Panc1 (cell line): ENCODE measurements at regions not wholly inside any gene's neighbourhood (a gene's known extent, or its start where the extent isn't known, plus 50 kb on each side); places are given as distances from the start of the nearest gene placed in this dataset.

Source experiments
- ATAC-seq: fragments of 200-7000 bp; cut with Tn5 transposase; 2 replicates; pipeline ENCODE4 v1.9.1; 2020; ENCODE audit warnings: mild to moderate bottlenecking, moderate library complexity
- BruUV-seq: library from RNA; stranded (reverse); fragments of 400-500 nt; replicated peaks from 2 replicates; lab custom pipeline; 2021; lab: Mats Ljungman, UMichigan
- CTCF ChIA-PET: fragments of 300-600 bp; sonication (Branson Sonifier 250); formaldehyde crosslinking; loops from one replicate; lab custom pipeline; 2022; ENCODE audit warnings: antibody characterized with exemption; lab: Charles Lee
- POLR2A ChIA-PET: fragments of 300-600 bp; sonication (Branson Sonifier 250); formaldehyde crosslinking; loops from one replicate; lab custom pipeline; 2022; ENCODE audit warnings: antibody characterized with exemption; lab: Charles Lee
- DNase-seq: peaks from one replicate; pipeline ENCODE4 v3.0.0-alpha.2; 2010; ENCODE audit warnings: low read depth, low spot score
- H3K27ac ChIP-seq: 2 replicates; pipeline ENCODE4 v1.5.1; 2011; ENCODE audit warnings: mild to moderate bottlenecking, low read length, inconsistent platforms
- H3K27me3 ChIP-seq: fragments of 200-500 bp; sonication (Bioruptor generic); 2 replicates; pipeline ENCODE4 v1.6.0; 2014; ENCODE audit warnings: low read length, inconsistent platforms; ENCODE audit not compliant: control insufficient read depth, insufficient read depth
- H3K36me3 ChIP-seq: fragments of 200-500 bp; sonication (Bioruptor generic); 2 replicates; pipeline ENCODE4 v1.5.1; 2014; ENCODE audit warnings: inconsistent platforms, mild to moderate bottlenecking, low read length, moderate library complexity; ENCODE audit not compliant: control insufficient read depth, insufficient read depth
- H3K4me1 ChIP-seq: 2 replicates; pipeline ENCODE4 v1.5.1; 2011; ENCODE audit warnings: inconsistent platforms, mild to moderate bottlenecking, low read length, moderate library complexity; ENCODE audit not compliant: control insufficient read depth, insufficient read depth
- H3K4me3 ChIP-seq, 2 experiments: 2 replicates each; pipeline ENCODE4 v1.5.1; 2011 to 2012; ENCODE audit warnings: low read depth in 2 of 2, low read length in 2 of 2, mild to moderate bottlenecking in 2 of 2, inconsistent platforms in 1 of 2, moderate library complexity in 1 of 2
- H3K9me3 ChIP-seq: fragments of 200-500 bp; sonication (Bioruptor generic); 2 replicates; pipeline ENCODE4 v1.5.1; 2014; ENCODE audit warnings: low read depth, mild to moderate bottlenecking, inconsistent platforms, low read length, moderate library complexity; ENCODE audit not compliant: control insufficient read depth, insufficient read depth
- CTCF ChIP-seq: fragments of 450-650 bp; IDR thresholded peaks from 2 replicates; pipeline ENCODE4 v1.5.1; 2017; ENCODE audit warnings: mild to moderate bottlenecking
- POLR2AphosphoS5 ChIP-seq: IDR thresholded peaks from 2 replicates; pipeline ENCODE4 v1.6.1; 2012; ENCODE audit warnings: mild to moderate bottlenecking, low read depth, low read length, moderate library complexity
- SIN3A ChIP-seq: IDR thresholded peaks from 2 replicates; pipeline ENCODE4 v1.6.1; 2012; ENCODE audit warnings: low read depth, mild to moderate bottlenecking, low read length, moderate library complexity, borderline replicate concordance; ENCODE audit not compliant: insufficient read depth
- TCF7L2 ChIP-seq: IDR thresholded peaks from 2 replicates; pipeline ENCODE4 v1.6.1; 2011; ENCODE audit warnings: mild to moderate bottlenecking, low read depth, low read length, inconsistent platforms
- in situ Hi-C: cut with HindIII; loops from 2 replicates; pipeline ENCODE4 v1.10.0; 2016; ENCODE audit warnings: low sequenced_read_pairs, low pct_unique_long_range_greater_than_20kb
- intact Hi-C: fragments of 100-400 bp; cut with micrococcal nuclease; formaldehyde crosslinking; loops from one replicate; pipeline ENCODE4 v1.10.0; 2022; ENCODE audit not compliant: unreplicated experiment
- TF ChIP-seq, protein P1 (sequence below), 2 experiments: IDR thresholded peaks; 2 replicates each; pipeline ENCODE4 v1.6.1; 2011 to 2012; ENCODE audit warnings: low read depth in 2 of 2, control low read depth in 1 of 2, low read length in 1 of 2, mild to moderate bottlenecking in 1 of 2, moderate library complexity in 1 of 2; ENCODE audit not compliant: insufficient read depth in 1 of 2

DNA sequence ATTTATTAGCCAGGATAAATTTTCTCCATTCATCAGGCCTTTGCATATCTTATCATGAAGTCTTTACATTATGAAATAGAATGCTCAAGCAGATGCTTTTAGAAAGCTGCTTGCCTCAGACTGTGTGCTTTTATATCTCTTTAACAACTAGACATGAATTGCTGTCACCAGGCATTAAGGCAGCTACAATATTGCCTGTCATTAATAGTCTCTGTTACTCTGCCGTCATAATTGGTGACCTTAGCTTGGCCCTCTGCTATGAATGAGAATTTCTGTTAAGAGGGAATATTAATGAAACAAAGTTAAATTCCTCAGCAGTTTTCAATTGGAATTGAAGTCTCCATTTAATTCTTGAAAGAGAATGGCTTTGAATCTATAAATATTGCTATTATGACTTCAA is 266.8 kb upstream of the MIS18BP1 start:
- H3K36me3 ChIP-seq: no peaks in the 10 kb centered on the region
- ATAC-seq (no peak), DNase-seq (no peak)
- no peak overlapping the region for H3K4me3 ChIP-seq
- ChIA-PET CTCF (no interaction called here), POLR2A (no interaction called here)
- BruUV-seq: no TSS peak
- TF ChIP-seq, protein P1, sequence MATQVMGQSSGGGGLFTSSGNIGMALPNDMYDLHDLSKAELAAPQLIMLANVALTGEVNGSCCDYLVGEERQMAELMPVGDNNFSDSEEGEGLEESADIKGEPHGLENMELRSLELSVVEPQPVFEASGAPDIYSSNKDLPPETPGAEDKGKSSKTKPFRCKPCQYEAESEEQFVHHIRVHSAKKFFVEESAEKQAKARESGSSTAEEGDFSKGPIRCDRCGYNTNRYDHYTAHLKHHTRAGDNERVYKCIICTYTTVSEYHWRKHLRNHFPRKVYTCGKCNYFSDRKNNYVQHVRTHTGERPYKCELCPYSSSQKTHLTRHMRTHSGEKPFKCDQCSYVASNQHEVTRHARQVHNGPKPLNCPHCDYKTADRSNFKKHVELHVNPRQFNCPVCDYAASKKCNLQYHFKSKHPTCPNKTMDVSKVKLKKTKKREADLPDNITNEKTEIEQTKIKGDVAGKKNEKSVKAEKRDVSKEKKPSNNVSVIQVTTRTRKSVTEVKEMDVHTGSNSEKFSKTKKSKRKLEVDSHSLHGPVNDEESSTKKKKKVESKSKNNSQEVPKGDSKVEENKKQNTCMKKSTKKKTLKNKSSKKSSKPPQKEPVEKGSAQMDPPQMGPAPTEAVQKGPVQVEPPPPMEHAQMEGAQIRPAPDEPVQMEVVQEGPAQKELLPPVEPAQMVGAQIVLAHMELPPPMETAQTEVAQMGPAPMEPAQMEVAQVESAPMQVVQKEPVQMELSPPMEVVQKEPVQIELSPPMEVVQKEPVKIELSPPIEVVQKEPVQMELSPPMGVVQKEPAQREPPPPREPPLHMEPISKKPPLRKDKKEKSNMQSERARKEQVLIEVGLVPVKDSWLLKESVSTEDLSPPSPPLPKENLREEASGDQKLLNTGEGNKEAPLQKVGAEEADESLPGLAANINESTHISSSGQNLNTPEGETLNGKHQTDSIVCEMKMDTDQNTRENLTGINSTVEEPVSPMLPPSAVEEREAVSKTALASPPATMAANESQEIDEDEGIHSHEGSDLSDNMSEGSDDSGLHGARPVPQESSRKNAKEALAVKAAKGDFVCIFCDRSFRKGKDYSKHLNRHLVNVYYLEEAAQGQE (IDR thresholded peaks at IDR 0.05; ENCODE audit: insufficient read depth in 1 of 2, low read depth in 2 of 2, low read length in 1 of 2): no peak
- in situ Hi-C loops (no loop called here), intact Hi-C loops (no loop called here)
- H3K27me3 ChIP-seq: no peaks in the 10 kb centered on the region
- no peak overlapping the region for H3K27ac ChIP-seq
- H3K4me1 ChIP-seq: no peaks in the 10 kb centered on the region
- no peaks in the 10 kb centered on the region for H3K9me3 ChIP-seq

GRCh38 chr14:45492876-45493275 is 239.9 kb upstream of the MIS18BP1 start:
- no peak for ATAC-seq

DNA sequence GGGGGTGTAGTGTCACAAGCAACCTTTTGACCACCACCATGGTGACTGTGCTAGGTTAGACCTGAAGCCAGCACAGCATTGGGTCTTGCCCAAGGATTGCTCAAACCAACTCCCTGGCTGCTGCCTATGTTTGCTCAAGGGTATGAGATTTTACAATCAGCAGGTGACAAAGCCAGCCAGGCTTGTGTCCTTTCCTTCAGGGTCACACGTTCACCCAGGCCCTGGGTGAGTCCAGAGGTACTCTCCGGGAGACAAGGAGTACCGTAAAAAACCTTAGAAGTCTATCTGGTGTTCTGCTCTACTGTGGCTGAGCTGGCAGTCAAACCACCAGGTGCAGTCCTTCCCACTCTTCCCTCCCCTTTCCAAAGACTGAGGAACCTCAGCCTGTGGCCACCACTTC is 238.9 kb upstream of the MIS18BP1 start:
- H3K36me3 ChIP-seq: no peaks in the 10 kb centered on the region
- no peaks in the 10 kb centered on the region for H3K4me1 ChIP-seq
- ATAC-seq (no peak), DNase-seq (no peak)
- BruUV-seq: no TSS peak
- CTCF ChIA-PET: no interaction called here
- H3K4me3 ChIP-seq: no peak overlapping the region
- H3K27ac ChIP-seq: no peak overlapping the region
- in situ Hi-C loops: no loop called here
- POLR2A ChIA-PET: no interaction called here
- no peaks in the 10 kb centered on the region for H3K9me3 ChIP-seq
- intact Hi-C loops: no loop called here
- TF ChIP-seq SIN3A: no peak
- TF ChIP-seq CTCF: no peak
- TF ChIP-seq POLR2AphosphoS5: no peak
- no peak for TF ChIP-seq TCF7L2
- TF ChIP-seq, protein P1 (IDR thresholded peaks at IDR 0.05; ENCODE audit: insufficient read depth in 1 of 2, low read depth in 2 of 2, low read length in 1 of 2): no peak
- H3K27me3 ChIP-seq: no peaks in the 10 kb centered on the region

More at GRCh38 chr14:45492876-45493275, 239.9 kb upstream of the MIS18BP1 start:
- Histone ChIP-seq H3K36me3 (no peaks in the 10 kb centered on the region), H3K27me3 (no peaks in the 10 kb centered on the region), H3K27ac (no peak overlapping the region), H3K9me3 (no peaks in the 10 kb centered on the region), H3K4me3 (no peak overlapping the region), H3K4me1 (no peaks in the 10 kb centered on the region)
- no peak for DNase-seq
- intact Hi-C loops (no loop called here), in situ Hi-C loops (no loop called here)
- ChIA-PET CTCF (no interaction called here), POLR2A (no interaction called here)
- TF ChIP-seq TCF7L2 (no peak), CTCF (no peak), POLR2AphosphoS5 (no peak), SIN3A (no peak)
- no TSS peak for BruUV-seq
